ENCODE measurements at regions not wholly inside any gene's neighbourhood (a gene's known extent, or its start where the extent isn't known, plus 50 kb on each side); places are given as distances from the start of the nearest gene placed in this dataset.
"Not testable (repeated sequence)": the region's sequence is repeated elsewhere in the genome, so short reads cannot be mapped to it uniquely, and the experiment has no call there.

- DNase-seq (ENCODE audit: low spot score): no peak
- H3K27ac ChIP-seq: no peak overlapping the region
- CTCF ChIA-PET: no interaction called here
- TF ChIP-seq CTCF (conservative IDR thresholded peaks at IDR 0.05; ENCODE audit: low read depth): no peak
- POLR2A ChIA-PET (ENCODE audit: low non-redundant PET): no interaction called here
These were observed 330.2 kb upstream of the FZD8 start for GRCh38 chr10:35972275-35972674.

GRCh38 chr10:35971397-35971796 is 329.3 kb upstream of the FZD8 start:
- no peak for TF ChIP-seq CTCF (conservative IDR thresholded peaks at IDR 0.05; ENCODE audit: low read depth)
- no peak for DNase-seq (ENCODE audit: low spot score)
- ChIA-PET CTCF (no interaction called here), POLR2A (ENCODE audit: low non-redundant PET) (no interaction called here)
- no peak overlapping the region for H3K27ac ChIP-seq

- no peak overlapping the region for H3K27ac ChIP-seq
- no peak for TF ChIP-seq CTCF (conservative IDR thresholded peaks at IDR 0.05; ENCODE audit: low read depth)
- DNase-seq (ENCODE audit: low spot score): no peak
- ChIA-PET POLR2A (ENCODE audit: low non-redundant PET) (no interaction called here), CTCF (no interaction called here)
These were observed 321.6 kb upstream of the FZD8 start for GRCh38 chr10:35963685-35964084.

- no peak overlapping the region for H3K27ac ChIP-seq
- DNase-seq (ENCODE audit: low spot score): no peak
- POLR2A ChIA-PET (ENCODE audit: low non-redundant PET): no interaction called here
- TF ChIP-seq CTCF (conservative IDR thresholded peaks at IDR 0.05; ENCODE audit: low read depth): no peak
- CTCF ChIA-PET: no interaction called here
These were observed 319.4 kb upstream of the FZD8 start for GRCh38 chr10:35961501-35961900.

- TF ChIP-seq CTCF (conservative IDR thresholded peaks at IDR 0.05; ENCODE audit: low read depth): no peak
- no peak overlapping the region for H3K27ac ChIP-seq
- POLR2A ChIA-PET (ENCODE audit: low non-redundant PET): interaction anchor here (0.6 kb wide), 1 partner anchor 218 kb away, joined by 9 read pairs; no protein-coding TSS in a partner anchor
- DNase-seq (ENCODE audit: low spot score): no peak
- CTCF ChIA-PET: interaction anchor here (0.8 to 1.1 kb wide), 2 partner anchors 31 to 324 kb away, joined by 3 to 4 read pairs; no protein-coding TSS in a partner anchor
These were observed 317.2 kb upstream of the FZD8 start for GRCh38 chr10:35959252-35959651.

- ChIA-PET CTCF (interaction anchor here (0.7 to 1.1 kb wide), 4 partner anchors 31 to 546 kb away, joined by 3 to 4 read pairs (median 4); no protein-coding TSS in a partner anchor), POLR2A (ENCODE audit: low non-redundant PET) (interaction anchor here (0.6 kb wide), 1 partner anchor 217 kb away, joined by 9 read pairs; no protein-coding TSS in a partner anchor)
- not testable (repeated sequence) for H3K27ac ChIP-seq; DNase-seq (ENCODE audit: low spot score)
These were observed 316.5 kb upstream of the FZD8 start for GRCh38 chr10:35958609-35959008.

GRCh38 chr10:35950701-35951100 is 308.6 kb upstream of the FZD8 start:
- TF ChIP-seq CTCF (conservative IDR thresholded peaks at IDR 0.05; ENCODE audit: low read depth): no peak
- ChIA-PET CTCF (no interaction called here), POLR2A (ENCODE audit: low non-redundant PET) (no interaction called here)
- H3K27ac ChIP-seq: no peak overlapping the region
- DNase-seq (ENCODE audit: low spot score): no peak

Measured in RWPE1 (cell line).